ENCODE measurements at regions not wholly inside any gene's neighbourhood (a gene's known extent, or its start where the extent isn't known, plus 50 kb on each side); places are given as distances from the start of the nearest gene placed in this dataset.

DNA sequence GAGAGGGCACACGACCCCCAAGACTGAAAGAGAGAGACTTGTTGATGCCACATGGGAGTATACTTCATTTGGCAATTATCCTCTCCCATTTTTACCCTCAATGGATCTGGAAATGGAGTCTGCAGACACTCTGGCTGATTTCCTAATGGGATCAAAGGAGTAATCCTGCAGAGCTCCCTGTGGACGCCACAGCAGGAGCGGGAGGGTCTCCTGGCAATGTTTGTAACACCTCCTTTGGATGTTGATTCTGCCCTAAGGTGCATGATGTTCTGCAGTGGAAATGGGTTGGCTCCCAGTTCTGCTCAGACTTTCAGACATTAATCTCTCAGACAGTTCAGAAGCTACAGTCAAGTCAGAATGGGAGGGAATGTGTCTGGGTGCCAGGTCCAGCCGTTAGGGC lies 166.0 kb upstream of the WDR11 start:
- H3T11ph ChIP-seq (ENCODE audit: low read length) = no peak overlapping the region
- H2AK5ac ChIP-seq (ENCODE audit: insufficient read length, low read length) = no peak overlapping the region
- H2BK15ac ChIP-seq (ENCODE audit: low read depth, low read length) = no peak overlapping the region
- H3K4me1 ChIP-seq (ENCODE audit: insufficient read depth, low read length) = no peaks in the 10 kb centered on the region
- no peak for DNase-seq
- H3K56ac ChIP-seq (ENCODE audit: insufficient read length, low read depth, low read length) = no peak overlapping the region
- no peak overlapping the region for H4K5ac ChIP-seq (ENCODE audit: insufficient read length, low read depth, low read length)
- no peaks in the 10 kb centered on the region for H3K27me3 ChIP-seq (ENCODE audit: insufficient read depth, low read length)
- Mint-ChIP-seq H3K36me3 (ENCODE audit: insufficient read depth in 1 of 3, low read depth in 3 of 3) (no peaks in the 10 kb centered on the region), H3K4me1 (peaks cover 10 to 12% of the 10 kb centered on the region in 2 experiments), H3K27me3 (ENCODE audit: low read depth) (no peaks in the 10 kb centered on the region), H3K4me3 (no peak overlapping the region), H3K27ac (0 out of 7 replicates have a peak overlapping the region, but pooled peaks of 1 of the 3 experiments have one; percentile 11), H3K9me3 (no peaks in the 10 kb centered on the region)
- no peaks in the 10 kb centered on the region for H3K79me1 ChIP-seq (ENCODE audit: insufficient read depth, low read depth, low read length, poor library complexity, severe bottlenecking)
- H3K18ac ChIP-seq (ENCODE audit: insufficient read length, low read depth, low read length) = no peak overlapping the region
- no peak overlapping the region for H2BK5ac ChIP-seq (ENCODE audit: insufficient read length, low read length)
- no peak overlapping the region for H2BK12ac ChIP-seq (ENCODE audit: insufficient read length, low read depth, low read length)
- H3K9ac ChIP-seq (ENCODE audit: extremely low read depth, insufficient read length, low read length) = no peak overlapping the region
- no peak overlapping the region for H3K4ac ChIP-seq (ENCODE audit: low read depth, low read length)
- no peaks in the 10 kb centered on the region for H3K23me2 ChIP-seq (ENCODE audit: insufficient read length, low read depth, low read length, poor library complexity, severe bottlenecking)
- H3K79me2 ChIP-seq (ENCODE audit: insufficient read depth, low read length) = no peaks in the 10 kb centered on the region
- H4K91ac ChIP-seq (ENCODE audit: insufficient read length, low read depth, low read length) = no peak overlapping the region
- TF ChIP-seq, protein P1, sequence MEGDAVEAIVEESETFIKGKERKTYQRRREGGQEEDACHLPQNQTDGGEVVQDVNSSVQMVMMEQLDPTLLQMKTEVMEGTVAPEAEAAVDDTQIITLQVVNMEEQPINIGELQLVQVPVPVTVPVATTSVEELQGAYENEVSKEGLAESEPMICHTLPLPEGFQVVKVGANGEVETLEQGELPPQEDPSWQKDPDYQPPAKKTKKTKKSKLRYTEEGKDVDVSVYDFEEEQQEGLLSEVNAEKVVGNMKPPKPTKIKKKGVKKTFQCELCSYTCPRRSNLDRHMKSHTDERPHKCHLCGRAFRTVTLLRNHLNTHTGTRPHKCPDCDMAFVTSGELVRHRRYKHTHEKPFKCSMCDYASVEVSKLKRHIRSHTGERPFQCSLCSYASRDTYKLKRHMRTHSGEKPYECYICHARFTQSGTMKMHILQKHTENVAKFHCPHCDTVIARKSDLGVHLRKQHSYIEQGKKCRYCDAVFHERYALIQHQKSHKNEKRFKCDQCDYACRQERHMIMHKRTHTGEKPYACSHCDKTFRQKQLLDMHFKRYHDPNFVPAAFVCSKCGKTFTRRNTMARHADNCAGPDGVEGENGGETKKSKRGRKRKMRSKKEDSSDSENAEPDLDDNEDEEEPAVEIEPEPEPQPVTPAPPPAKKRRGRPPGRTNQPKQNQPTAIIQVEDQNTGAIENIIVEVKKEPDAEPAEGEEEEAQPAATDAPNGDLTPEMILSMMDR (conservative IDR thresholded peaks at IDR 0.05) = no peak
- no peaks in the 10 kb centered on the region for H4K20me1 ChIP-seq (ENCODE audit: control insufficient read depth, insufficient read depth, insufficient read length)
- WGBS (ENCODE audit: extremely low coverage, insufficient read length, low lambda C conversion rate) = no CpG with 5 or more reads among the region's 4 CpGs
- no peak overlapping the region for H3K27ac ChIP-seq (ENCODE audit: insufficient read length, low read depth, low read length)
- H2AFZ ChIP-seq (ENCODE audit: low read length) = no peak overlapping the region
- no peaks in the 10 kb centered on the region for H3K9me3 ChIP-seq (ENCODE audit: control insufficient read depth, low read depth, low read length)
- no peak overlapping the region for H3K14ac ChIP-seq (ENCODE audit: insufficient read depth, low read length)
- no peak overlapping the region for H2BK120ac ChIP-seq (ENCODE audit: low read depth, low read length, poor library complexity, severe bottlenecking)
- H4K8ac ChIP-seq (replicated peaks; ENCODE audit: insufficient read length, low read depth, low read length) = no peak overlapping the region
- H2BK20ac ChIP-seq (ENCODE audit: low read depth, low read length, poor library complexity, severe bottlenecking) = no peak overlapping the region
- no peak overlapping the region for H3K4me2 ChIP-seq (ENCODE audit: insufficient read depth, insufficient read length, low read length)
- H3K23ac ChIP-seq (ENCODE audit: insufficient read length, low read depth, low read length) = no peak overlapping the region

Data from H9 (cell line).